Type B pancreatic cell (in vitro differentiated cells): ENCODE measurements at regions not wholly inside any gene's neighbourhood (a gene's known extent, or its start where the extent isn't known, plus 50 kb on each side); places are given as distances from the start of the nearest gene placed in this dataset.
A peak's percentile ranks its signal among the peaks of the same experiment; 100 is the strongest.

Experiments
- DNase-seq: peaks from one replicate; pipeline ENCODE4 v3.0.0; 2021; ENCODE audit warnings: mixed read lengths; ENCODE audit not compliant: unreplicated experiment; ENCODE audit errors: extremely low spot score
- H3K27ac Mint-ChIP-seq: 2 replicates; pipeline ENCODE4 v1.8.0; 2021; ENCODE audit warnings: mild to moderate bottlenecking, mixed read lengths
- H3K27me3 Mint-ChIP-seq: 2 replicates; pipeline ENCODE4 v1.8.0; 2021; ENCODE audit warnings: mixed read lengths
- H3K36me3 Mint-ChIP-seq: 2 replicates; pipeline ENCODE4 v1.8.0; 2021; ENCODE audit warnings: mixed read lengths
- H3K4me1 Mint-ChIP-seq: one replicate; pipeline ENCODE4 v1.8.0; 2021; ENCODE audit warnings: mixed read lengths; ENCODE audit not compliant: unreplicated experiment
- H3K4me3 Mint-ChIP-seq: 2 replicates; pipeline ENCODE4 v1.8.0; 2021; ENCODE audit warnings: mild to moderate bottlenecking, mixed read lengths
- H3K9me3 Mint-ChIP-seq: 2 replicates; pipeline ENCODE4 v1.8.0; 2021; ENCODE audit warnings: mixed read lengths
- TF ChIP-seq, protein P1 (sequence below): fragments of 200-600 bp; sonication (generic); conservative IDR thresholded peaks from 2 replicates; pipeline ENCODE4 v1.5.0; 2021; ENCODE audit warnings: antibody characterized with exemption, mild to moderate bottlenecking

DNA sequence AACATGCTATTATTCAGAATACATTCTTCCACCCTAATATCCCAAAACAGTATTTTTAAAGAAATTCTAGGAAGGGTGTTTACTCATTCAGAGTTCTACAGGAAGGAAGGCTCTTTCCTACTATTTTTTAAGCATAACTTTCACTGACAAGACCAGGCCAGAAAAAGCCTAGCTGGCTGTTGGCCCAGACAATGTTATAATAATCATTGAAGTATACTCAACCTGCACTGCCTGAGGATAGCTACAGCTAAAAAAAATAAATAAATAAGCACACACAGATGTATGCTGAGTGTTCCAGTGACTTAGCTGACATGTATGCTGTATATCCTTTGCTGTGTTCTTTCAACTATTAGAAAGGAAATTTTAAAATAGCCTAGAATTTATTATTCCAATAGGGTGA, 145.8 kb upstream of the SPRY1 start:
- H3K27ac Mint-ChIP-seq = no peak overlapping the region
- H3K4me1 Mint-ChIP-seq = peaks cover 34% of the 10 kb centered on the region
- DNase-seq = no peak
- no peaks in the 10 kb centered on the region for H3K27me3 Mint-ChIP-seq
- no peak overlapping the region for H3K4me3 Mint-ChIP-seq
- peaks cover 1% of the 10 kb centered on the region for H3K36me3 Mint-ChIP-seq
- TF ChIP-seq, protein P1, sequence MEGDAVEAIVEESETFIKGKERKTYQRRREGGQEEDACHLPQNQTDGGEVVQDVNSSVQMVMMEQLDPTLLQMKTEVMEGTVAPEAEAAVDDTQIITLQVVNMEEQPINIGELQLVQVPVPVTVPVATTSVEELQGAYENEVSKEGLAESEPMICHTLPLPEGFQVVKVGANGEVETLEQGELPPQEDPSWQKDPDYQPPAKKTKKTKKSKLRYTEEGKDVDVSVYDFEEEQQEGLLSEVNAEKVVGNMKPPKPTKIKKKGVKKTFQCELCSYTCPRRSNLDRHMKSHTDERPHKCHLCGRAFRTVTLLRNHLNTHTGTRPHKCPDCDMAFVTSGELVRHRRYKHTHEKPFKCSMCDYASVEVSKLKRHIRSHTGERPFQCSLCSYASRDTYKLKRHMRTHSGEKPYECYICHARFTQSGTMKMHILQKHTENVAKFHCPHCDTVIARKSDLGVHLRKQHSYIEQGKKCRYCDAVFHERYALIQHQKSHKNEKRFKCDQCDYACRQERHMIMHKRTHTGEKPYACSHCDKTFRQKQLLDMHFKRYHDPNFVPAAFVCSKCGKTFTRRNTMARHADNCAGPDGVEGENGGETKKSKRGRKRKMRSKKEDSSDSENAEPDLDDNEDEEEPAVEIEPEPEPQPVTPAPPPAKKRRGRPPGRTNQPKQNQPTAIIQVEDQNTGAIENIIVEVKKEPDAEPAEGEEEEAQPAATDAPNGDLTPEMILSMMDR = no peak
- no peaks in the 10 kb centered on the region for H3K9me3 Mint-ChIP-seq

DNA sequence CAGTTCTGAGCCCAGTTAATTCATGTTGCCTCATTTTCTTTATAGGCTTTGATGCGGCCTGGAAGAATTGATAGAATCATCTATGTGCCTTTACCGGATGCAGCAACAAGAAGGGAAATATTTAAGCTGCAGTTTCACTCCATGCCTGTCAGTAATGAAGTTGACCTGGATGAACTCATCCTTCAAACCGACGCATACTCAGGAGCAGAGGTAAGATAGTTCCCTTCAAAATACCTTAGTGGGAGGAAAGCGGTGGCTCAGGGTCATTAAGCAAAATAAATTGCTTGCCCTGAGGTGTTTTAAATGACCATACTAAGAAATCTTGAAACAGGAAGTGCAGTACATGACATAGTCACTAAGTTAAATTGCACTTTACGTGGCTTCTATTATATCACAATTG, 140.6 kb upstream of the SPRY1 start:
- H3K36me3 Mint-ChIP-seq = peaks cover 8% of the 10 kb centered on the region
- peak overlapping the region; percentile 12 for H3K4me3 Mint-ChIP-seq
- no peaks in the 10 kb centered on the region for H3K9me3 Mint-ChIP-seq
- TF ChIP-seq, protein P1 = no peak
- no peak for DNase-seq
- peaks cover 24% of the 10 kb centered on the region for H3K4me1 Mint-ChIP-seq
- no peaks in the 10 kb centered on the region for H3K27me3 Mint-ChIP-seq
- no peak overlapping the region for H3K27ac Mint-ChIP-seq

- Mint-ChIP-seq H3K27ac (no peak overlapping the region), H3K27me3 (no peaks in the 10 kb centered on the region), H3K36me3 (peaks cover 8% of the 10 kb centered on the region), H3K4me1 (peaks cover 24% of the 10 kb centered on the region), H3K9me3 (no peaks in the 10 kb centered on the region), H3K4me3 (no peak overlapping the region)
- DNase-seq = no peak
- TF ChIP-seq, protein P1 = no peak
These were observed 139.7 kb upstream of the SPRY1 start for GRCh38 chr4:123256901-123257300.

GRCh38 chr4:123257591-123257990, 139.0 kb upstream of the SPRY1 start:
- Mint-ChIP-seq H3K4me1 (peaks cover 24% of the 10 kb centered on the region), H3K9me3 (no peaks in the 10 kb centered on the region)
- no peak for DNase-seq

GRCh38 chr4:123259676-123260646, 136.6 kb upstream of the SPRY1 start:
- no peak overlapping the region for H3K27ac Mint-ChIP-seq
- DNase-seq = no peak
- peaks cover 24% of the 10 kb centered on the region for H3K4me1 Mint-ChIP-seq

More at GRCh38 chr4:123257591-123257990, 139.0 kb upstream of the SPRY1 start:
- TF ChIP-seq, protein P1 = no peak
- Mint-ChIP-seq H3K27ac (no peak overlapping the region), H3K4me3 (no peak overlapping the region), H3K27me3 (no peaks in the 10 kb centered on the region), H3K36me3 (peaks cover 8% of the 10 kb centered on the region)

More at GRCh38 chr4:123259676-123260646, 136.6 kb upstream of the SPRY1 start:
- no peak overlapping the region for H3K4me3 Mint-ChIP-seq
- H3K27me3 Mint-ChIP-seq = no peaks in the 10 kb centered on the region
- no peaks in the 10 kb centered on the region for H3K9me3 Mint-ChIP-seq
- peaks cover 8% of the 10 kb centered on the region for H3K36me3 Mint-ChIP-seq
- TF ChIP-seq, protein P1 = no peak
